ENCODE measurements at regions not wholly inside any gene's neighbourhood (a gene's known extent, or its start where the extent isn't known, plus 50 kb on each side); places are given as distances from the start of the nearest gene placed in this dataset.

DNA sequence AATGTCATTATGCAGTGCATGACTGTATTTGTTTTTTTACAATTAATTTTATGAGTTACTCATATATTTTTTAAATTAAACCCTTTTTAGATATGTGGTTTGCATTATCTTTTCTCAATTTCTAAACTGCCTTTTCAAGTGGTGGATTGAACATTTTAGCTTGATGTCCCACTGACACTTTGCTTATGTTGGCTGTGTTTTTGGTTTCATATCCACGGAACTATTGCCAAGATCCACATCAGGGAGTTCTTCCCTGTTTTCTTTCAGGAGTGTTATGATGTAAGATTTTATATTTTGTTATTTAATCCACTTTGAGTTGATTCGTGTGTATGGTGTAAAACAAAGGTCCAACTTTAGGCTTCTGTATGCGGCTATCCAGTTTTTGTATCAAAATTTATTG lies 1144.9 kb upstream of the EYS start:
- Histone ChIP-seq H3K4me3 (no peak overlapping the region), H3K4me1 (no peaks in the 10 kb centered on the region), H3K9me3 (replicated peaks) (peaks cover 11% of the 10 kb centered on the region), H3K36me3 (no peaks in the 10 kb centered on the region), H3K27ac (replicated peaks) (peak overlapping the region; percentile 9), H3K27me3 (ENCODE audit: low read depth) (no peaks in the 10 kb centered on the region)
- DNase-seq: no peak
- intact Hi-C loops (cut with micrococcal nuclease): no loop called here
- TF ChIP-seq, protein P1, sequence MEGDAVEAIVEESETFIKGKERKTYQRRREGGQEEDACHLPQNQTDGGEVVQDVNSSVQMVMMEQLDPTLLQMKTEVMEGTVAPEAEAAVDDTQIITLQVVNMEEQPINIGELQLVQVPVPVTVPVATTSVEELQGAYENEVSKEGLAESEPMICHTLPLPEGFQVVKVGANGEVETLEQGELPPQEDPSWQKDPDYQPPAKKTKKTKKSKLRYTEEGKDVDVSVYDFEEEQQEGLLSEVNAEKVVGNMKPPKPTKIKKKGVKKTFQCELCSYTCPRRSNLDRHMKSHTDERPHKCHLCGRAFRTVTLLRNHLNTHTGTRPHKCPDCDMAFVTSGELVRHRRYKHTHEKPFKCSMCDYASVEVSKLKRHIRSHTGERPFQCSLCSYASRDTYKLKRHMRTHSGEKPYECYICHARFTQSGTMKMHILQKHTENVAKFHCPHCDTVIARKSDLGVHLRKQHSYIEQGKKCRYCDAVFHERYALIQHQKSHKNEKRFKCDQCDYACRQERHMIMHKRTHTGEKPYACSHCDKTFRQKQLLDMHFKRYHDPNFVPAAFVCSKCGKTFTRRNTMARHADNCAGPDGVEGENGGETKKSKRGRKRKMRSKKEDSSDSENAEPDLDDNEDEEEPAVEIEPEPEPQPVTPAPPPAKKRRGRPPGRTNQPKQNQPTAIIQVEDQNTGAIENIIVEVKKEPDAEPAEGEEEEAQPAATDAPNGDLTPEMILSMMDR (IDR thresholded peaks at IDR 0.05; ENCODE audit: borderline replicate concordance): no peak

DNA sequence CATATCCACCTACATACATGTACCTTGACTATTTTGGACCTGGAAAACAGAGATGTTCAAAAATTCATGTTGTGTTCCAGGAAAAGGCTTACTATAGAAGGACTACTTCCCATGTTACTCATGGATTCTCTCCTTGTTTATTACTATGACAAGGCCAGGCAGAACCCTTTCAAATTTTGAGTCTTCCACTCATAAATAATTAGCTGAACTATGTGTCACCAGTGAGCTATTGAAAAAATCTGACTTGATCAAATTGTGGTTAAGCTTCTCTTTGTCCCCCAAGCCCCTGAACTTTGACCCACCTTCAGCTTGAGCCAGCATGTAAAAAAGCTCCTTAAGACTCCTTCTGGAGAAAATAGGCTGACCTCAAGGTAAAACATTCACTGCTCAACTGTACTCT lies 1142.8 kb upstream of the EYS start:
- TF ChIP-seq, protein P1 (IDR thresholded peaks at IDR 0.05; ENCODE audit: borderline replicate concordance): no peak
- no peak overlapping the region for H3K27ac ChIP-seq (replicated peaks)
- no peaks in the 10 kb centered on the region for H3K27me3 ChIP-seq (ENCODE audit: low read depth)
- peaks cover 11% of the 10 kb centered on the region for H3K9me3 ChIP-seq (replicated peaks)
- no peaks in the 10 kb centered on the region for H3K36me3 ChIP-seq
- H3K4me3 ChIP-seq: no peak overlapping the region
- intact Hi-C loops (cut with micrococcal nuclease): no loop called here
- DNase-seq: no peak
- no peaks in the 10 kb centered on the region for H3K4me1 ChIP-seq

DNA sequence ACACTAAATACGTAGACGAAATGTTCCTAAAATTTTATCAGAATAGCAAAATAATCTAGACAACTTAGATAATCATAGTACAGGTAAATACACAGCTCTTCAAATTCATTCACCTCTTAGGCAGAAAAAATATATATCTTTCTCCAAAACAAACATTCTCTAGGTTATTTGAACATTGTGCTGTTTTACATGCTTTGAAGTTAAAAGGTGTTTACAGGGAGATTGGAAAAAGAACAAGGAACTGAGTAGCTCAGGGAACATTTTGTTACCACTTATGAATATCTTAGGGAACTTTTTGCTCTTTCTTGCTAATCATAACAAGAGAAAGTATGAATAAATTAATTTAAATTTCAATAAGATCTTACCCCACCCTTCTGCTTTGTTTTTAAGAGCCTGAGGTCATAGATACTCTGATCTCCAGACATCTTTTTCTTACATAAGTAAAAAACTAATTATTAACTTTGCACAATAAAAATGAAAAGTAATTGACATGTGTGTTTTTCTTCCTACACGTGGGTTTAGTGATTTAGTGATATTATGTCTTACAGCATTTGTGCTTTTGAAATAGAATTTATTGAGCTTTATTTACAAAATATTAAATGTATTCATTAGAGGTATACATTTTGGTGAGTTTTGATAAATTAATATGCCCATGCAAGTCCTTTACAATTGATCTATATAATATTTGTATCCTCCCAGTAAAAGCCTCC lies 1141.4 kb upstream of the EYS start:
- H3K4me1 ChIP-seq: no peaks in the 10 kb centered on the region
- no peak for DNase-seq
- no peak overlapping the region for H3K4me3 ChIP-seq
- intact Hi-C loops (cut with micrococcal nuclease): no loop called here
- H3K27ac ChIP-seq (replicated peaks): no peak overlapping the region
- H3K9me3 ChIP-seq (replicated peaks): peaks cover 11% of the 10 kb centered on the region
- H3K27me3 ChIP-seq (ENCODE audit: low read depth): no peaks in the 10 kb centered on the region
- TF ChIP-seq, protein P1 (IDR thresholded peaks at IDR 0.05; ENCODE audit: borderline replicate concordance): no peak
- no peaks in the 10 kb centered on the region for H3K36me3 ChIP-seq

DNA sequence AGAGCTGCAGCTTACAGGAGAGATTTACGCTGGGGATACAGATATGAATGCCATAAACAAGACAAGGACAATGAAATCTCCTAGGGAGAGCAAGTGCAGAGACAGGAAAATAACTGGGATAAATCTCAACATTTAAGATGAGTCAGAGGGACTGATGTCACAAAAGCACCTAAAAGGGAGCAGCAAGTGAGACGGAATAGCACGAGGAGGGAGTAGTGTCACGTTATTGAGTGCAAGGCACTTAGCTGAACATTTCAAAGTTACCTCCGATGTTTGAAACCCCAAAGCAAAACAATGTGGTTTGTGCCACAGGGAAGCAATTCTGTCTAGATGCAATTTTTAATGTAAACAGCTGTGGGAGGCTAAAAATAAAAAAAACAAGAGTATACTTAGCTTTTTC lies 1131.7 kb upstream of the EYS start:
- H3K4me3 ChIP-seq: no peak overlapping the region
- no peak overlapping the region for H3K27ac ChIP-seq (replicated peaks)
- intact Hi-C loops (cut with micrococcal nuclease): no loop called here
- H3K4me1 ChIP-seq: no peaks in the 10 kb centered on the region
- TF ChIP-seq, protein P1 (IDR thresholded peaks at IDR 0.05; ENCODE audit: borderline replicate concordance): no peak
- no peaks in the 10 kb centered on the region for H3K36me3 ChIP-seq
- peaks cover 7% of the 10 kb centered on the region for H3K9me3 ChIP-seq (replicated peaks)
- no peaks in the 10 kb centered on the region for H3K27me3 ChIP-seq (ENCODE audit: low read depth)
- no peak for DNase-seq

DNA sequence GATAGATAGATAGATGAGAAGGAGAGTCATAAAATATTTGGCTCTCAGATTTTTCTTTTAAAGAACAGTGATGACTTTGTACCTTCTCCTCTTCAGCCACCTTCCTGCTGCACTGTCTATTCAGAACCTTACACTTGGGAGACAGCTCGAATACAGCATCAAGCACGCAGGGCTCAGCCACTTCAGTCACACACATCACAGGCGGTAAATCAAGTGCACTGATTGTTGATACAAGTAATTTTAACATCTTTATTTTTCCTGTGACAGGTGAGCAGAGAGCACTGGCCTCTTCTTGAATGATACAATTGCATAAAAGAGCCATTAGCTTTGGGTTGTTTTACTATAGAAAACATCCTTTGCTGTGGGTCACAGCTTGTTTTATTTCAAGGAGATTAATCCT lies 1118.5 kb upstream of the EYS start:
- no peaks in the 10 kb centered on the region for H3K27me3 ChIP-seq (ENCODE audit: low read depth)
- no peak overlapping the region for H3K4me3 ChIP-seq
- TF ChIP-seq, protein P1 (IDR thresholded peaks at IDR 0.05; ENCODE audit: borderline replicate concordance): no peak
- H3K9me3 ChIP-seq (replicated peaks): no peaks in the 10 kb centered on the region
- H3K27ac ChIP-seq (replicated peaks): no peak overlapping the region
- intact Hi-C loops (cut with micrococcal nuclease): no loop called here
- no peaks in the 10 kb centered on the region for H3K36me3 ChIP-seq
- DNase-seq: no peak
- H3K4me1 ChIP-seq: no peaks in the 10 kb centered on the region

Data from left ventricle myocardium inferior (tissue), 1 donor.